HG03159 (cell line): ENCODE measurements at regions not wholly inside any gene's neighbourhood (a gene's known extent, or its start where the extent isn't known, plus 50 kb on each side); places are given as distances from the start of the nearest gene placed in this dataset.
"Not testable (repeated sequence)": the region's sequence is repeated elsewhere in the genome, so short reads cannot be mapped to it uniquely, and the experiment has no call there.

Experiments used
- ATAC-seq: cut with Tn5 transposase; IDR thresholded peaks from one replicate; pipeline ENCODE4 v1.9.1; 2021; ENCODE audit warnings: mild to moderate bottlenecking, moderate library complexity; ENCODE audit not compliant: unreplicated experiment

- ATAC-seq = no peak
These were observed 488.4 kb upstream of the JAG1 start for GRCh38 chr20:11162026-11162775.

GRCh38 chr20:11165789-11166188 is 492.0 kb upstream of the JAG1 start:
- ATAC-seq = no peak

- no peak for ATAC-seq
These were observed 492.9 kb upstream of the JAG1 start for GRCh38 chr20:11166712-11167111.

- no peak for ATAC-seq
These were observed 494.2 kb upstream of the JAG1 start for GRCh38 chr20:11168026-11168425.

- ATAC-seq = no peak
These were observed 496.2 kb upstream of the JAG1 start for GRCh38 chr20:11170025-11170424.

- ATAC-seq = no peak
These were observed 496.8 kb upstream of the JAG1 start for GRCh38 chr20:11170565-11170964.

GRCh38 chr20:11172881-11173280 is 499.1 kb upstream of the JAG1 start:
- no peak for ATAC-seq

GRCh38 chr20:11173916-11174315 is 500.1 kb upstream of the JAG1 start:
- no peak for ATAC-seq

- no peak for ATAC-seq
These were observed 501.1 kb upstream of the JAG1 start for GRCh38 chr20:11174861-11175260.

- ATAC-seq = no peak
These were observed 502.6 kb upstream of the JAG1 start for GRCh38 chr20:11176431-11176830.

GRCh38 chr20:11178946-11179654 is 505.3 kb upstream of the JAG1 start:
- no peak for ATAC-seq

- no peak for ATAC-seq
These were observed 506.4 kb upstream of the JAG1 start for GRCh38 chr20:11180186-11180585.

GRCh38 chr20:11181129-11181528 is 507.3 kb upstream of the JAG1 start:
- ATAC-seq = not testable (repeated sequence)

GRCh38 chr20:11181966-11182365 is 508.2 kb upstream of the JAG1 start:
- ATAC-seq = no peak

- ATAC-seq = no peak
These were observed 508.9 kb upstream of the JAG1 start for GRCh38 chr20:11182720-11183119.

- no peak for ATAC-seq
These were observed 512.7 kb upstream of the JAG1 start for GRCh38 chr20:11186301-11187008.

GRCh38 chr20:11188843-11189603 is 515.2 kb upstream of the JAG1 start:
- ATAC-seq = no peak

- ATAC-seq = no peak
These were observed 516.9 kb upstream of the JAG1 start for GRCh38 chr20:11190741-11191140.

- ATAC-seq = no peak
These were observed 518.3 kb upstream of the JAG1 start for GRCh38 chr20:11192106-11192505.

- no peak for ATAC-seq
These were observed 519.4 kb upstream of the JAG1 start for GRCh38 chr20:11193241-11193640.

GRCh38 chr20:11195169-11195568 is 521.4 kb upstream of the JAG1 start:
- ATAC-seq = no peak
